ENCODE measurements at regions not wholly inside any gene's neighbourhood (a gene's known extent, or its start where the extent isn't known, plus 50 kb on each side); places are given as distances from the start of the nearest gene placed in this dataset.

DNA sequence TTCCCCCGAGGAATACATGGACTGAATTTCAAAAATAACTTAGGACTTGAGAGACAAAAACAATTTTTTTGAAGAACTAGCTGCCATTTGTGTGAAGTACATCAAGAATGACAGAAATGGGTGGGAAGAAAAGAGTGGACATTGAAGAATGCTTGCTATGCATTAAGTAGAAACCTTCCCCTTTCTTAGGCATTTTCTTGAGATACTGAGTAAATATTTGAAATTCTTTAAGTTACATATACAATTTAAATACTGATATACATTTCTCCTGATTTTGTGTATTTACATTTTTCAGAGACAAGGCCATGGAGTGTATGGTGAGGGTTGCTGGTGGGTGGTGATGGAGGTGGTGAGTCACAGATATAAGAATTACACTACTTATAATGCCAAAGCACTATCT lies 319.3 kb upstream of the ADAMTSL1 start:
- no peak overlapping the region for H3K4me3 ChIP-seq
- intact Hi-C loops (cut with DNase I; ENCODE audit: low total_unique reads): no loop called here
- no peak for DNase-seq
- H3K27me3 ChIP-seq: no peaks in the 10 kb centered on the region
- H3K27ac ChIP-seq: peak overlapping the region; percentile 6 to 39
- H3K4me1 ChIP-seq: no peaks in the 10 kb centered on the region
- H3K9me3 ChIP-seq: no peaks in the 10 kb centered on the region
- H3K36me3 ChIP-seq: no peaks in the 10 kb centered on the region
- no peak for TF ChIP-seq CTCF (IDR thresholded peaks at IDR 0.05)
- no peak for TF ChIP-seq POLR2A (IDR thresholded peaks at IDR 0.05)

DNA sequence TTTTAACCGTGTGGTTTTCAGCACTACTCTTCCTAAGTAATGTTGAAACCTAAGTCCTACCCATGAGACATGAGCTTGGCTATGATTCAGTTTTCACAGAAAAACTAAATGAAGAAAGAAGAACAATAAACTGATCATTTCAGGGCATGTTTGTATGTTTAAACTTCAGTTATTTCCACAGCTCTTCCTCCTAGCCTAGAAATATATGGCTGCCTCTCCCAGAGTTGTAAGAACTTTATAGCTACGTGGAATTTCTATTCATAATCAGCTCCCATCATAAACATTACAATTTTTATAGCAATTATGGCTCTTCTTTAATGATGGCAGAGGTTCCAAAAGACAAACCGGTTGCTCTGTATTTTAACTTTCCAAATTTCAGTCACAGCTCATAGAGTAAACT lies 314.7 kb upstream of the ADAMTSL1 start:
- no peak overlapping the region for H3K4me3 ChIP-seq
- TF ChIP-seq POLR2A (IDR thresholded peaks at IDR 0.05) (no peak), CTCF (IDR thresholded peaks at IDR 0.05) (no peak)
- peak overlapping the region in 1 of 2 donors; percentile 9 for H3K27ac ChIP-seq

DNA sequence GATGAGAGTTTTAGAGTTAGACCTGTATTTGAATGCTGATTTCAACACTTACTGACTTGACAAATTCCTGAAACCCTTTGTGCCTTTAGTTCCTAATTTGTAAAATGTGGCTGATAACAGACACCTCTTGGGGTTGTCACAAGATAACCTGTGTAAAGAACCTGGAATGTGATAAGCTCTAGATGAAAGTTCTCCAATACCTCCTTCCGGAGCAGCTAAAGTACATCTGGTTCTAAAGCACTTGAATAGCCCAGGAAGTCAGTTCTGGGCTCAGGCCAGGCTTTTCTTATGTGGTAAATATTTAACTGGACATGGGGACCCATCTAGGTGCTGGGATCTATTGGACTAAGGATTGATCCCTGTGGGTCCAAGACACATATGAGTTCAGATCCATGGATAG lies 310.8 kb upstream of the ADAMTSL1 start:
- Histone ChIP-seq H3K27me3 (no peaks in the 10 kb centered on the region), H3K36me3 (no peaks in the 10 kb centered on the region), H3K4me3 (no peak overlapping the region), H3K9me3 (no peaks in the 10 kb centered on the region), H3K4me1 (no peaks in the 10 kb centered on the region), H3K27ac (peak overlapping the region in 1 of 2 donors; percentile 31)
- DNase-seq: no peak
- intact Hi-C loops (cut with DNase I; ENCODE audit: low total_unique reads): no loop called here
- TF ChIP-seq POLR2A (IDR thresholded peaks at IDR 0.05) (no peak), CTCF (IDR thresholded peaks at IDR 0.05) (no peak)

More for the DNA sequence above, 314.7 kb upstream of the ADAMTSL1 start:
- H3K4me1 ChIP-seq: no peaks in the 10 kb centered on the region
- no peak for DNase-seq
- H3K36me3 ChIP-seq: no peaks in the 10 kb centered on the region
- H3K9me3 ChIP-seq: no peaks in the 10 kb centered on the region
- intact Hi-C loops (cut with DNase I; ENCODE audit: low total_unique reads): no loop called here
- no peaks in the 10 kb centered on the region for H3K27me3 ChIP-seq

DNA sequence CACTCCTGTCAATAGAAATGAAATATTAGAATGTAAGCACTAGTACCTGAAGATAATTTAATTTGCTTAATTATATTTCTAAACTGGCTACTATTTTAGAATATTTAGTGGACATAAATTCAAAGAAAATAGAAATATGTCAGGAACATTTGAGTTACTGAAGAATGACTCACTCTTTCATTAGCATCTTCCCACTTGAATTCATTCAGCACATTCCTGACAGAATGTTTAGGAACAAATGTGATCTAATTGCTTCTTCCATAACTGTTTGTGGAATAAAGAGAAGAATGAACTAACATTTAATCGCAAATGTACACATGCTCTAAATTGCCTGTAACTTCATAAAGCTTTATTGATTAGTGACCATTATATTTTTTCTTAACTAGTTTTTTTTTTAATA lies 306.2 kb upstream of the ADAMTSL1 start:
- TF ChIP-seq POLR2A (IDR thresholded peaks at IDR 0.05) (no peak), CTCF (IDR thresholded peaks at IDR 0.05) (no peak)
- no peak for DNase-seq
- Histone ChIP-seq H3K27me3 (no peaks in the 10 kb centered on the region), H3K9me3 (no peaks in the 10 kb centered on the region), H3K36me3 (no peaks in the 10 kb centered on the region), H3K27ac (no peak overlapping the region), H3K4me3 (no peak overlapping the region), H3K4me1 (no peaks in the 10 kb centered on the region)
- intact Hi-C loops (cut with DNase I; ENCODE audit: low total_unique reads): no loop called here

DNA sequence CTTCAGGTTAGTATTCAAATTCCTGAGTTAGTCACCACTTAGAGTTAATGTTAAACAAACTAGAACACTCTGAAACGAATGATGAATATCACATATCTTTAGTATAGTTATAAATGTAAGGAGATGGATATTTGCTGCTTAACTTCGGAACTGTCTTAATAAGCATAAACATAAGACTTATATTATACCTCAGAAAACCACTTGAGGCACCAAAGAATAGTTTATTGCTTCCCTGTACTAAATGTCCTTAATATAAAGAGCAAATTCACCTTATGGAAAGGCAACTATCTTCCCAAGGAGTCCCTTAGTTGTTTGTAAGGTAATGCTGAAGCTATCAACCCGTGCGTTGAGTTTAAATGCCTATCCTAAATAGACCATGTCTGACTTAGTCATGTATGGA lies 300.0 kb upstream of the ADAMTSL1 start:
- H3K27ac ChIP-seq: no peak overlapping the region
- TF ChIP-seq POLR2A (IDR thresholded peaks at IDR 0.05) (no peak), CTCF (IDR thresholded peaks at IDR 0.05) (no peak)
- no peaks in the 10 kb centered on the region for H3K9me3 ChIP-seq
- H3K27me3 ChIP-seq: no peaks in the 10 kb centered on the region
- intact Hi-C loops (cut with DNase I; ENCODE audit: low total_unique reads): no loop called here
- no peaks in the 10 kb centered on the region for H3K36me3 ChIP-seq
- H3K4me1 ChIP-seq: no peaks in the 10 kb centered on the region
- DNase-seq: no peak
- no peak overlapping the region for H3K4me3 ChIP-seq

All from uterus (tissue), 3 donors.